ENCODE measurements at regions not wholly inside any gene's neighbourhood (a gene's known extent, or its start where the extent isn't known, plus 50 kb on each side); places are given as distances from the start of the nearest gene placed in this dataset.

DNA sequence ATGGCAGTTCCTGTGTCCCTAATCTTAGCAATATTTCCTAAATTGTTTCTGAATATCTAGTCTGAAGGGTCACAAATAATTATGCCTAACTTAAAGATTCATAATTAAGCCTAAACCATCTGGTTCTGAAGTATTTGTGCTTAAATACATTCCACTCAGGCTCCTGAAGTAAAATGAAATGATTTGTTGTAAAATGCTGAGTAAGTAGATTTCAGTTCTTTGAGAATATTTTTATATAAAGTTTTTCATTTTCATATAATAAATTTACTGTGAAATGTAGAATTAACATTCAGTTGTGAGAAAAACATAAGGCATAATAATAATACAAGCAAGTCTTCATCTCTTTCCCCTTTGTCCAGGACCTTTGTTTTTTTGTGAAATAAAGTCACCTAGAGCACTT is 330.6 kb upstream of the IMPG1 start:
- DNase-seq (ENCODE audit: low spot score): no peak

DNA sequence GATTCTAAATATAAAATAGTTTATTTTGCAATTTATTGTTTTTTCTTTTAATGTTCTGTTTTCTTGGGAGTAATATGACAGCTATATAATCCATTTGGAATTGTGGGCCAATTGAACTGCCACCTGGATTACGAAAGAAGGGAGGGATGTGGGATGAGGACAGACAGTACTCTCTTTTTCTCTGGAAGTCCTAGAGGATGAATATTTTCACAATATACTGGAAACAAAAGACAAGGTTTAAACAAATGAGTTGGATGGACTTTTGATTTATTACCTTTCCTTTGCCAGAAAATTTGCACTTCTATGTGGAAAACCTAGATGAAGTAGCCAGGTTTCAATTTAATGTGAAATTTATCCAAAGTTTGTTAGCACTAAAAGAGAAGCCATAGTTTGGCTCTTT is 325.5 kb upstream of the IMPG1 start:
- no peak for DNase-seq (ENCODE audit: low spot score)

DNA sequence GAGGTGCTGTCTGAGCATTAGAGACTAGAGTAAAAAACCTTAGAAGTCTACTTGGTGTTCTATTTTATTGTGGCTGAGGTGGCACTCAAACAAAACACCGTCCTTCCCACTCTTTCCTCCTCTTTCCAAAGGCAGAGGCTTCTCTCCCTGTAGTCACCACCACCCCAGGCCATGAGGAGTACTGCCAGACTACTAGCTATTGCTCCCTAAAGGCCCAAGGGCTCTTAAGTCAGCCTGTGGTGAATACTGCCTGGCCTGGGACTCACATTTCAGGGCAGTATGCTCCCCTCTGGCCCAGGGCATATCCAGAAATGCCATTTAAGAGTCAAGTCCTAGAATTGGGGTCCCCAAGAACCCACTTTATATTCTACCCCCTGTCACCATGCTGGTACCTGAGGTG is 309.7 kb upstream of the IMPG1 start:
- no peak for DNase-seq (ENCODE audit: low spot score)

DNA sequence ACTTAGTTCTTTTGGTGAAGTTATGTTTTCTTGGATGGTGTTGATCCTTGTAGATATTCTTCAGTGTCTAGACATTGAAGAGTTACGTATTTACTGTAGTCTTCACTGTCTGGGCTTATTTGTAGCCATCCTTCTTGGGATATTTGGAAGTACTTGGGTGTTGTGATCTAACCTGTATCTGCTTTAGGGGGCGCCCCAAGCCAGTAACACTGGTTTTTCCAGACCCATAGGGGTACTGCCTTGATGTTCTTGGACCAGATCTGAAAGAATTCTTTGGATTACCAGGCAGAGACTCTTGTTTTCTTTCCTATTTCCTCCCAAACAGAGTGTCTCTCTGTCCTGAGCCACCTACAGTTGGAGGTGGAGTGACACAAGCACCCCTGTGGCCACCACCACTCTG is 309.1 kb upstream of the IMPG1 start:
- no peak for DNase-seq (ENCODE audit: low spot score)

DNA sequence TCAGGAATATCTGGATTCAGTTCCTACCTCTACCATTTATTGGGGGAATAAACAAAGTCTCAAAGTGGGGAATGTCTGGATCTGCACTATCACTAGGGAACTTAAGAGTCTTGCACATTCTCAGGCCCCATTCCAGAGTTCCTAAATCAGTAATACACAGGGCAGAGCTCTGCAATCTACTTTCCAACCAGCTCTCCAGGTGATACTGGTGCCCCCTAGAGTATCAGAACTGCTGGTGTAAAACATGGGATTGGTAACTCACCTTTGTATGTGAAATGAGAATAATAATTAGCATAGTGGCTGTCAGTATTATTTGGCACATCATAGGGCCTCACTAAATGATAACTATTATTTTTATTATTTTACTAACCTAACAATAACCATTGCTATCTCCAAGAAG is 278.8 kb upstream of the IMPG1 start:
- DNase-seq (ENCODE audit: low spot score): peak; percentile 8

DNA sequence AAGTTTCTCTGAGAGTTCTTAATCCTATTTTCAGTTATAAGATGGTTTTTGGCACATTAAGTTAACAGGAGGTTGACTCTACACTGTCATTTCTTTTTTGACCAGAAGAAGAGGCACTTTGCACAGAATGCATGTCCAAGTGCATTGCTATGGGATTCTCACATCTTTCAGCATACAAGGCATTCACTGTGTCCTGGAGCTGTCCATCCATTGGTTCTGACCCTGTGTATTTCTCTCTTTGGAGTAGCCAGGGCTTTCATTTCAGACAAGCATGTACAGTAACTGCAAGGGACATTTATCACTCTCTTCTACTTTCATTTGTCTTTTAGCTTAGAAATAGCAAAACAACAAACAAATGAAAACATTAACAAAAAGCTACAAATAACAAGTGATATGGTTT is 275.1 kb upstream of the IMPG1 start:
- no peak for DNase-seq (ENCODE audit: low spot score)

DNA sequence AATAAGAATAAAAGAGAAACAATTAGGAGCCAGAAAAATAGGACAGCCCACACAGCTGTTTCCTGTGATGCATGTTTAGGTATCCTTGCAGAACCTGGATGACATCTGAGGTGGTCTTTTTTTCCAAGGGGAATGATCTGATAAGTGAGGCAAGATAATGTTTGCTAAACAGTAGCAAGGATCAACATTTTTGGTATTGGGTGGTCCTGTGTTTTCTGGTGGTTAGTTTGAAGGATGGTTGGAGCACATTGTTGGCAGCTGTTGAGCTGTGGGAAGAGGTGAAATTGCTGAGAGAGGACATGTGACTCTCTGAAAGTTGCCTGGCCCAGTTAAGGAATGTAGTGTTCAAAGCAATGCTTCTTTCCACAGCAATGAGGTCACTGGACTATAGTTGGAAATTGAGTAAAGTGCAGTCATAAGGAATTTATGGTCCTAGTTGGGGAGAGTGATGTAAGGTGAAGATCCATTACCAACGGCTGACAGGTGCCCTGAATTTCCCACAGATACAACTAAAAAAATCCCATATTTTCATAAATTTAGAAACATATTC is 270.2 kb upstream of the IMPG1 start:
- DNase-seq (ENCODE audit: low spot score): peak; percentile 6

DNA sequence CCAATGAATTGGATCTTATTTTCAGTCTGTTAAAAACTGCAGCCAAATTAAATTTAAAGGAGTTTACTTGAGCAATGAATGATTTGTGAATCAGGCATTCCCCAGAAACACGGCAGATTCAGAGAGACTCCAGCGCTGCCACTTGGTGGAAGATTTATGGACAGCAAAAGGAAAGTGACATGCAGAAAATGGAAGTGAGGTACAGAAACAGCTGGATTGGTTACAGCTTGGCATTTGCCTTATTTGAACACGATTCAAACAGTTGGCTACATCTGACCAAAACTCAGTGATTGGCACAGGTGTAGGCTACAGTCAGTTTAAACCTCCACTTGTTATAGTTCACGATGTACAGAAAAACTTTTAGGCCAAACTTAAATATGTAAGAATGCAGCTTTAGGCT is 257.6 kb upstream of the IMPG1 start:
- no peak for DNase-seq (ENCODE audit: low spot score)

DNA sequence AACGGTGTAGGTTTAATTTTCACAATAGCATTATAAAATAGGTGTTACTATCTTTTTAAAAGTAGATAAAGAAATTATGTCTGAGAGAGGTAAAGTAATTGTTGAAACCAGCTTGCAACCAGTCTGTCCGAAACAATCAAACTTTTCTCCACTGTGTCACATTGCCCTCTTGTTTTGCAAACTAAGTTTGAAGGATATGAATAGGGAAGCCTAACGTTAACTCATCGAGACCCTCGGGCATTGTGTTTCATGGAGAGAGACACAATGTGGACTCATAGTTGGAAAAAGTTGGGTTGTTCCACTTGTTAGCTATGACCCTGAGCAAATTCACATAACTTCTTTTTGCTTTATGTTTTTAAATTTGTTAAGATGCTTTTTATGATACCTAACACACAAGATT is 254.4 kb upstream of the IMPG1 start:
- DNase-seq (ENCODE audit: low spot score): no peak

Data from SW480 (cell line).